GM18867 (cell line): ENCODE measurements at regions not wholly inside any gene's neighbourhood (a gene's known extent, or its start where the extent isn't known, plus 50 kb on each side); places are given as distances from the start of the nearest gene placed in this dataset.
"Not testable (repeated sequence)": the region's sequence is repeated elsewhere in the genome, so short reads cannot be mapped to it uniquely, and the experiment has no call there.

Experiments
- ATAC-seq: cut with Tn5 transposase; IDR thresholded peaks from one replicate; pipeline ENCODE4 v1.9.1; 2021; ENCODE audit warnings: mild to moderate bottlenecking, moderate library complexity; ENCODE audit not compliant: unreplicated experiment

DNA sequence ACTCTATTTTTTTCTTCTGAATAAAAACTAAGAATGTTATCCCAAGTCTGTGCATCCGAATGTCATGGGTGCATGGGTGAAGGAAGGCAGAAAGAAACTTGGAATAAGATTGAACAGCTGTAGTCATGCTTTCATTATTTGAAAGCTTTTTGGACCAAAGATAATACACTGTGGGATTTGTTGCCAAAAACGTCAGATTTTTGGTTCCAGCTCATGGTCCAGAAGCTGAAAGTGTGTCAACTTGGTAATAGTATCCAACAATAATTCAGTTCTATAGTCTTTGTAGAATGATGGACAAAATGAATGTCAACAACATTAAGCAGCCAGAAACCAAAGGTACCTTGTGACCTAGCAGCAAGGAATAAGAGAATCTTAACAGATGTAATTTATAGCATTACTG lies 327.9 kb upstream of the ADAMTS9 start:
- ATAC-seq: no peak

DNA sequence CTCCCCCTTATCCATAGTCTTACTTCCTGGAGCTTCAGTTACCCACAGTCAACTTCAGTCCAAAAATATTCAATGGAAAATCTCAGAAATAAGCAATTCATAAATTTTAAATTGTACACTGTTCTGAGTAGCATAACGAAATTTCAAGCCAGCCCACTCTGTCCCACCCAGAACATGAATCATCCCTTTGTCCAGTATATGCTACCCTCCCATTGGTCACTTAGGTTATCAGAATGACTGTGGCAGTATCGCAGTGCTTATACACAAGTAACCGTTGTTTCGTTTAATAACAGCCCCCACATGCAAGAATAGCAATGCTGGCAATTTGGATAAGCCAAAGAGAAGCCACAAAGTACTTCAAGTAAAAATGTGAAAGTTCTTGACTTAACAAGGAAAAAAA lies 325.3 kb upstream of the ADAMTS9 start:
- ATAC-seq: no peak

GRCh38 chr3:65006300-65006739 lies 318.5 kb upstream of the ADAMTS9 start:
- no peak for ATAC-seq

DNA sequence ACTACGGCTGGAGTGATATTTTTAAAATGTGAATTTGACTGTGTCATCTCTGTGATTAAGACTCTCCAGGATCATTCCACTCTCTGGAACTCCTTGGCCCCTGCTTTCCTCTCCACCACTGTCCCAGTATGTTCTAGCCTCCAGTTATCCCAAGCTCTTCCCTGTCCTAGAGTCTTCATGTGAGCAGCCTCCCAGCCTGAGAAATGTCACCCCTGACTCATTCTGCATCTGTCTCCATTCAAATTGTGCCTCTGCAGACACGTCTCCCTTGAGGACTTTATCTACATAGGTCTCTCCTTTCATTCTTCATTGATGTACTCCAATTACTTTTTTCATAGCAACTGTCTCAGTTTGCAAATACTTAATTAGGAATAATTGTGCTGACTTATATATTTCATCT lies 317.7 kb upstream of the ADAMTS9 start:
- ATAC-seq: no peak

DNA sequence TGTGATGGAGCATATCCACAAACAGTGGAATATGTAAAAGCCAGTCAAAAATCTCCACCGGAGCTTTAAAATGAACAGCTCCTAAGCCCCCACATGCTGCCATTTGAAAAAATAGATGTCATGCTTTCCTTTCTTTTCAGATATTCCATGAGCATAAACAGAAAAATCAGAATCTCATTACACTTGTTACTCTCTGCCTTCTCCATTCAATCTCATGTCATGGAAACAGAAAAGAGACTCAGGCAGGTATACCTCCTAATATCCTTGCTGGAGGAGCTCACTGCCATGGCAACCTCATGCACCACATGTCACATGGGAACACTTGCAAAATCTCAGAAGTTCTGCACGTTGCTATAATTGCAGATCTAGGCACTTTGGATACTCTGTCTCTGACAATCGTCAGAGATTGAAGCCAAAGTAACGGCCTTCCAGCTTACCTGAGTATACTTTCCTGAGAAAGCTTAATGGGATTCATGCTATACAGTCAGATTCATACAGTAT lies 317.0 kb upstream of the ADAMTS9 start:
- ATAC-seq: no peak

GRCh38 chr3:65004306-65004705 lies 316.5 kb upstream of the ADAMTS9 start:
- no peak for ATAC-seq

- not testable (repeated sequence) for ATAC-seq
Observed at GRCh38 chr3:65001119-65001518, 313.3 kb upstream of the ADAMTS9 start.

DNA sequence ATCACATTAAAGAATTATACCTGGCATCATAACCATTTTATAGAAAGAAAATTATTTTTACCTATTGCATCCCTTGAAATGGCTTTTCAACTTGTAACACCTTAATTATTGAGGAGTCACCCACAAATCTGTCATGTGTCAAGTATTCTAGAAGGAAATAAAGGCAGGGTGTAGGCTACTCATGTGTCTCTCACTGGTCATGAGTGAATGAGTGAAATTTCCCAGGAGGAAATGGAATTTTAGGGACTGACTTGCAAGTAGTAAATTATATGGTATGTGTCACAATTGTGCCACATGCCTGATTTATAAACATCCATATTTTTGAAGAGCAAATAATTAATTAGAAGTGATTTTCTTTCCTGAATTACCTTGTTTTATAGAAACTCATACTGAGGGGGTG lies 310.5 kb upstream of the ADAMTS9 start:
- no peak for ATAC-seq

DNA sequence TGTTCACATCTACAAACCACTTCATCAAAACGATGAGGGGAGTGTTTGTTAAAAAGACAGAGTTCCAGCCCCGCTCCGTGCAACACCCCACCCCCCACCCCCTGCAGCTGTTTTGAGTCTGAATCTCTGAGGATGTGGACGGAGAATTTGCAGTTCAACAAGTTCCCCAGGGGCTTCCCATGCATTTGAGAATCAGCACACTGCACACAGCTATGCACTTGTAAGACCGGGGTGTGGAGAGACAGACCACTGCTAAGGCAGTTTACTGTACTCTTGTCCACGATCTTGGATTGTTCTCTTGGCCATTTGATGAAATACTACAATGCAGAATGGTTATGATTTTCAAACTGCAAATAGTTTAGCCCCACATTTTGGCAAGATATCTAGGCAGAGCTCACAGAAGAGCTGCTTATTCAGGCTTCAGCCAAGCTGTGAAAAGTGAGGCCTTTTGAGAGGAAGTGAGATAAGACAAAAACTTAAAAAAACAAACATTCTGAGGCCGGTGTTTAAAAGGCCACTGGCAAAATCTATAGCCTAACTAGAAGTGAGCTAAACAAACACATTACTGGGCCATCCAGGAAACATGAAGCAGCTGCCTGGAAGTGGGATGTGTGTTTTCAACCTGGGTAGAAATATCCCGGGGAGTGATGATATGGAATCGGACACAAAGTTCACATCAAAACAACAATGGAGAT lies 308.2 kb upstream of the ADAMTS9 start:
- ATAC-seq: no peak

DNA sequence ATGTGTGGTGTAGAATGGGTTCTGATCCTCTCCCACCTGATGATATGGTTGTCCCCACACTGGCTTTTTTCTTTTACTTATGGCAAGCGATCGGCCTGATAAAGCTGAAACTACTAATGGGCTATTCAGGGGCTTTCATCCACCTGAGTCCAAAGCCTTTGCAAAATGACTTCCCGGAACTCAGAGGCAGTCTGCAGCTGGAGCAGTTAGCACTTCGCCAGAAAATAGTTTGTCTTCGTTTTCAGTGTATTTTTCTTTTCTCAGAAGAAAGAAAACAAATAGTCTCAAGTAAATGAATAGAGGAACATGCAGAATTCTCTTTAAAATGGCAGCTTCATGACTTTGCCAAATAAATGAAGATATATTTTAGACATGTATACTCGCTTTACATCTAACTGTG lies 306.0 kb upstream of the ADAMTS9 start:
- ATAC-seq: no peak

DNA sequence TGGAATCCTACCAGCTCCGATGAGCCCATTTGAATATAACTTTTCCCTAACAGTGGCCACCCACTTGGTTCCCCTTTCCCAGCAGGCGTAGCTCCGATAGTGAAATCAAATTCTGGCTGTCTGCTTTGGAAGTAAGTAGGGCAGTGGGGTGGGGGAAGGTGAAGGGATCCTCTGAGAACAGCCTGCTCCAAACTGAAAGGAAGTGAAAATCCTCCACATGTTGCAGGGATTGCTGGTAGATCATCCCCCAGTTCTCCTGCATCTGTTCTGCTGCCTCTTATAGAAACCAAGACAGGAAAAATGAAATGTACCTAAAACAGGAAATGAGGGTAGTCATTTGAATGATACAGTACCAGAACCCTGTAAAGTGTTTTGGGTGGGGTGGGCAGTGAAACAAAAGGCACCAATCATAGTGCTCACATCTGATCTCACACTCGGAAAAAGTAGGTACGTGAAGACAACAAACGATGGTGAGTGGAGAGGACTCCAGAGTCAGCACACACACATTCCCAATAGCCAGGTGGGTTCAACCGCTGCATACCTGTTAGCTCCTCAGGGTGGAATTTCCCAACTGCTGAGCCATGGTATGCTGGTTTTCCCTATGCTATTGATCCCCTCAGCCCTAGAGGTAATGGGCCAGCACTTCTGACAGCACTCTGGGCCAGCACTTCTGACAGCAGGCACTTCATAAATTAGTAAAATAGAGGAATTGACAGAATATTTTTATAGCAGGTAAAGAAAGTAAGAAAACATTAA lies 304.9 kb upstream of the ADAMTS9 start:
- ATAC-seq: no peak

GRCh38 chr3:64988188-64988587 lies 300.4 kb upstream of the ADAMTS9 start:
- no peak for ATAC-seq

- no peak for ATAC-seq
Observed at GRCh38 chr3:64987726-64988125, 299.9 kb upstream of the ADAMTS9 start.

DNA sequence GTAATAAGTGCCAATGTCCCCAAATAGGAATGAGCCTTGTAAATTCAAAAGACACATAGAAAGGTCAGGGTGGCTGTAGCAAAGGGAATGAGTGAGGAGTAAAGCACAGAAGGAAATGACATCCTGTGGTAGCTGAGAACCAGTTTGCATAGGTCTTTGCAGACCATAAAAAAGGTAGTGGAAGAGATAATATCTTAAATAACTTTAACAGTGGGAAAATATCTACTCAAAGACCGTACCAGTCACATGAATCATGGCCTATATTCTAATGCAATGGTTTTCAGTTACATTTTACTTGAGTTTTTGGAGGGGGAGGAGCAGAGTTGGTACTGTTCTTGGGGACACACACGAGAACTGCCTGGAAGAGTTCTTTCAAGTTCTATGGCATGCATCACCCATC lies 297.3 kb upstream of the ADAMTS9 start:
- ATAC-seq: no peak

- ATAC-seq: no peak
Observed at GRCh38 chr3:64983583-64984359, 296.0 kb upstream of the ADAMTS9 start.

- ATAC-seq: no peak
Observed at GRCh38 chr3:64977308-64978100, 289.7 kb upstream of the ADAMTS9 start.

DNA sequence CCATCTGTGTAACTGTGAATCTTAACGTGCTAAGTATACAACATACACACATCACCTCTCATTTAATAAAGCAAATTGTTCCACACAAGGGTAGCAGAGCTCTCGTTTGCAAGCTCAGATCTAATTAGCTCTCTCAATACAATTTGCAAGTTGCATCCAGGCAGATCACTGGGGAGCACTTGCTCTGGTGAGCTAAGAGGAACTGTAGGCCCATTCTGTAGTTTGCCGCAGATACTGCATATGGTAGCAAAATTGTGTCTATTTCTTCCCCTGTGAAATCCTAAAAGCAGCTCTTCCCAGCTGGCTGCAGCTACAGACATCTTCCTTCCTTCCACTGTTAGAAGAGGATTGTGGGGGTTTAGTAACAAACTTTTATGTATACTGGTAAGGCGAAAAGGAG lies 288.7 kb upstream of the ADAMTS9 start:
- ATAC-seq: no peak

- ATAC-seq: no peak
Observed at GRCh38 chr3:64975147-64975546, 287.3 kb upstream of the ADAMTS9 start.

- ATAC-seq: no peak
Observed at GRCh38 chr3:64974401-64974800, 286.6 kb upstream of the ADAMTS9 start.

DNA sequence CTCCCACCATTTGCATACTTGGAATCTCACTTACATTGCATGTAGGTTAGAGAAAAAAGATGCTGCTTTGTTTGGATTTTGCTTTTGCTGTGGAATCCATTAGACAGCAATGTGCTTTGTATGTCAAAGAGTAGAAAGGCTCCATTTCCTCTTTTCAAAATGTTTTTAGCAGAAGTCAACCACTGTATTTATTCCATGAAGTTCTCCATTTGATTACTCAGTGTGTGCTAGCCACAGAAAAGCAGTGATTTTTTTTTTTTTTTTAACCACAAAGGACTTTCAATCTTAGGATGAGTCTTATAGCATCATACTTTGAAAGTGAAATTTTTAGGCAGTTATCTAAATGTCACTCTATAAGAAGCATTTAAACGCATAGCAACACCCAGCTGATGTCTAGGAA lies 285.0 kb upstream of the ADAMTS9 start:
- ATAC-seq: peak; percentile 71

DNA sequence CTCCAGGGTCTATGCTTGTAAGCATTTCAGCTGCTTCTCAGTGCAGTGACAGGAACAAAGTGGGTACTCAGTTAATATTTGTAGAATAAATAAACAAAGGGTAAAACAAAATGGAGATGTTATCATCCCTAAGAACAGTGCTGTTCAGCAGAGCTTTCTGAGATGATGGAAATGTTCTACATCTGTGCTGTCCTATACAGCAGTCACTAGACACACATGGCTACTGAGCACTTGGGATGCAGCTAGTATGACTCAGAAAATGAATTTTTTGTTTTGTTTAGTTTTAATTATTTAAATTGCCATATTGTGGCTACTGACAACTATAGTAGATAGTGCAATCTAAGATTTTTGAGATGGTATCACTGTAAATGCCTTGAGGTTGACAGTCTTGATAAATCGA lies 283.8 kb upstream of the ADAMTS9 start:
- ATAC-seq: no peak
